ENCODE measurements at regions not wholly inside any gene's neighbourhood (a gene's known extent, or its start where the extent isn't known, plus 50 kb on each side); places are given as distances from the start of the nearest gene placed in this dataset.

DNA sequence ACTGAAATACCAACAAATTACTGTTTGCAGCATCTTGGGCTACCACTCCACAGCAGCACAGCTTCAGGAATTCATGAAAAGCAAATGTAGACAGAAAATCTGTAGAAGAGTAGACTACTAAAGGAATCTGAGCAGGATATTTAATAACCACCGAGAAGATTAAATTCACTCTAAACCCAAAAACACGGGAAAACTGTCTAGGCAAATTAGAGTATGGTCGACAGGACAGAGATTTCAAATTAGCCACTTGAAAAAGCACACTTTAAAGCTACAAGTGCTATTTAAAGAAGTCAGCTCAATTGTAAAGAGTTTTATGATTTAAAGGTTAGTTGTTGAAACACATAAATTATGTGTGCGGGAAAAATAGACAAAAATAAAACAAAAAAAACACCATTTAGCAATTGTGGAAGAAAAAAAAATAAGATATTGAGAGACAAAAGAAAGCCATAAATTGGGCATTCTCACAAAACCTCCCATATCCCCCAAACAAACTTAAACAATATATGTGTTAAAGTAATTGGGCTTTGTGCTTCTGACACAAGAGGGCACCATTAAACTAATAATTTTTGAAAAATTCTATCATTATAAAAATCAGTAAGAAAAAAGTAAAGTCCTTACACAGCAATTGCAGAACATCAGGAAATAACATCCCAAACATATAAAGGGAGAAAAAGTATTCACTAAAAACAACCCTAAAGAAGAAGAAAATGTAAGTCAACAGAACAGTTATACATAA is 880.8 kb downstream of the TECRL start:
- peak; percentile 26; the same call in 1 of the 2 replicates for TF ChIP-seq RAD21 (IDR thresholded peaks at IDR 0.05; ENCODE audit: low read length)
- no peak for TF ChIP-seq JUND (IDR thresholded peaks at IDR 0.05)
- TF ChIP-seq, protein P1, sequence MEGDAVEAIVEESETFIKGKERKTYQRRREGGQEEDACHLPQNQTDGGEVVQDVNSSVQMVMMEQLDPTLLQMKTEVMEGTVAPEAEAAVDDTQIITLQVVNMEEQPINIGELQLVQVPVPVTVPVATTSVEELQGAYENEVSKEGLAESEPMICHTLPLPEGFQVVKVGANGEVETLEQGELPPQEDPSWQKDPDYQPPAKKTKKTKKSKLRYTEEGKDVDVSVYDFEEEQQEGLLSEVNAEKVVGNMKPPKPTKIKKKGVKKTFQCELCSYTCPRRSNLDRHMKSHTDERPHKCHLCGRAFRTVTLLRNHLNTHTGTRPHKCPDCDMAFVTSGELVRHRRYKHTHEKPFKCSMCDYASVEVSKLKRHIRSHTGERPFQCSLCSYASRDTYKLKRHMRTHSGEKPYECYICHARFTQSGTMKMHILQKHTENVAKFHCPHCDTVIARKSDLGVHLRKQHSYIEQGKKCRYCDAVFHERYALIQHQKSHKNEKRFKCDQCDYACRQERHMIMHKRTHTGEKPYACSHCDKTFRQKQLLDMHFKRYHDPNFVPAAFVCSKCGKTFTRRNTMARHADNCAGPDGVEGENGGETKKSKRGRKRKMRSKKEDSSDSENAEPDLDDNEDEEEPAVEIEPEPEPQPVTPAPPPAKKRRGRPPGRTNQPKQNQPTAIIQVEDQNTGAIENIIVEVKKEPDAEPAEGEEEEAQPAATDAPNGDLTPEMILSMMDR (IDR thresholded peaks at IDR 0.05) = peak; percentile 42
- TF ChIP-seq, protein P2, sequence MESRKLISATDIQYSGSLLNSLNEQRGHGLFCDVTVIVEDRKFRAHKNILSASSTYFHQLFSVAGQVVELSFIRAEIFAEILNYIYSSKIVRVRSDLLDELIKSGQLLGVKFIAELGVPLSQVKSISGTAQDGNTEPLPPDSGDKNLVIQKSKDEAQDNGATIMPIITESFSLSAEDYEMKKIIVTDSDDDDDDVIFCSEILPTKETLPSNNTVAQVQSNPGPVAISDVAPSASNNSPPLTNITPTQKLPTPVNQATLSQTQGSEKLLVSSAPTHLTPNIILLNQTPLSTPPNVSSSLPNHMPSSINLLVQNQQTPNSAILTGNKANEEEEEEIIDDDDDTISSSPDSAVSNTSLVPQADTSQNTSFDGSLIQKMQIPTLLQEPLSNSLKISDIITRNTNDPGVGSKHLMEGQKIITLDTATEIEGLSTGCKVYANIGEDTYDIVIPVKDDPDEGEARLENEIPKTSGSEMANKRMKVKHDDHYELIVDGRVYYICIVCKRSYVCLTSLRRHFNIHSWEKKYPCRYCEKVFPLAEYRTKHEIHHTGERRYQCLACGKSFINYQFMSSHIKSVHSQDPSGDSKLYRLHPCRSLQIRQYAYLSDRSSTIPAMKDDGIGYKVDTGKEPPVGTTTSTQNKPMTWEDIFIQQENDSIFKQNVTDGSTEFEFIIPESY (IDR thresholded peaks at IDR 0.05; ENCODE audit: borderline replicate concordance, low read depth) = no peak
- TF ChIP-seq, protein P3, sequence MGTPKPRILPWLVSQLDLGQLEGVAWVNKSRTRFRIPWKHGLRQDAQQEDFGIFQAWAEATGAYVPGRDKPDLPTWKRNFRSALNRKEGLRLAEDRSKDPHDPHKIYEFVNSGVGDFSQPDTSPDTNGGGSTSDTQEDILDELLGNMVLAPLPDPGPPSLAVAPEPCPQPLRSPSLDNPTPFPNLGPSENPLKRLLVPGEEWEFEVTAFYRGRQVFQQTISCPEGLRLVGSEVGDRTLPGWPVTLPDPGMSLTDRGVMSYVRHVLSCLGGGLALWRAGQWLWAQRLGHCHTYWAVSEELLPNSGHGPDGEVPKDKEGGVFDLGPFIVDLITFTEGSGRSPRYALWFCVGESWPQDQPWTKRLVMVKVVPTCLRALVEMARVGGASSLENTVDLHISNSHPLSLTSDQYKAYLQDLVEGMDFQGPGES (IDR thresholded peaks at IDR 0.05; ENCODE audit: low read depth, low read length) = no peak
- no peak for TF ChIP-seq NFIC (IDR thresholded peaks at IDR 0.05; ENCODE audit: borderline replicate concordance)
- no peak for TF ChIP-seq SIN3A (IDR thresholded peaks at IDR 0.05; ENCODE audit: borderline replicate concordance, low read depth, low read length)
- Histone ChIP-seq H3K4me2 (no peak overlapping the region), H3K27me3 (ENCODE audit: insufficient read depth) (no peaks in the 10 kb centered on the region), H3K9me3 (peaks cover 4% of the 10 kb centered on the region; the same call in 1 of the 2 replicates), H4K20me1 (ENCODE audit: insufficient read depth) (no peaks in the 10 kb centered on the region), H2AFZ (ENCODE audit: low read depth) (no peak overlapping the region), H3K79me2 (ENCODE audit: insufficient read depth) (no peaks in the 10 kb centered on the region), H3K27ac (ENCODE audit: low read depth in 2 of 2, low read length in 1 of 2) (no peak overlapping the region), H3K36me3 (replicated peaks in 1 of 2; ENCODE audit: control insufficient read depth in 1 of 2, insufficient read depth in 2 of 2, low read length in 1 of 2) (no peaks in the 10 kb centered on the region), H3K9me2 (no peaks in the 10 kb centered on the region), H3F3A (replicated peaks; ENCODE audit: insufficient read depth) (no peaks in the 10 kb centered on the region), H3K4me3 (ENCODE audit: low read depth in 2 of 2, low read length in 1 of 2) (no peak overlapping the region), H3K4me1 (ENCODE audit: control insufficient read depth in 1 of 2, insufficient read depth in 2 of 2, low read depth in 1 of 2, low read length in 1 of 2) (no peaks in the 10 kb centered on the region), H3K9ac (no peak overlapping the region)
- DNase-seq = no peak
- ChIA-PET POLR2A (no interaction called here), CTCF (no interaction called here)
- WGBS (ENCODE audit: low lambda C conversion rate) = 8% methylated on average over 4 of the region's 4 CpGs

DNA sequence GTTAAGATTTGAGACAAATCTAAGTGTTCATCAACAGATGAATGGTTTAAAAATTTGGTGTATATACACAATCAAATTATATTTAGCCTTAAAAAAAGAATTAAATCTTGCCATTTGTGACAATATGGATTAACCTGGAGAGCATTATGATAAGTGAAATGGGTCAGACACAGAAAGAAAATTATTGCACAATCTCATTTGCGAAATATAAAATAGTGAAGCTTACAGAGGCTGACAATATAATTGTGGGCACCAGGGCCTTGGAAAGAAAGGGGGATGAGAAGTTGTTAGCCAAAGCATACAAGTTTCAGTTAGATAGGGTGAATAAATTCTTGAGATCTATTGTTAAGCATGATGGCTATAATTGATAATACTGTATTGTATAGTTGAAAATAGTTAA is 883.0 kb downstream of the TECRL start:
- no peak overlapping the region for H3K4me2 ChIP-seq
- H3K4me1 ChIP-seq (ENCODE audit: control insufficient read depth in 1 of 2, insufficient read depth in 2 of 2, low read depth in 1 of 2, low read length in 1 of 2) = no peaks in the 10 kb centered on the region
- no peaks in the 10 kb centered on the region for H3K79me2 ChIP-seq (ENCODE audit: insufficient read depth)
- no peaks in the 10 kb centered on the region for H3F3A ChIP-seq (replicated peaks; ENCODE audit: insufficient read depth)
- no peak for DNase-seq
- no peak overlapping the region for H3K4me3 ChIP-seq (ENCODE audit: low read depth in 2 of 2, low read length in 1 of 2)
- no peak overlapping the region for H3K9ac ChIP-seq
- H3K27ac ChIP-seq (ENCODE audit: low read depth in 2 of 2, low read length in 1 of 2) = no peak overlapping the region
- WGBS (ENCODE audit: low lambda C conversion rate) = 35% methylated on average over 1 of the region's 1 CpG
- CTCF ChIA-PET = no interaction called here
- TF ChIP-seq, protein P3 (IDR thresholded peaks at IDR 0.05; ENCODE audit: low read depth, low read length) = no peak
- TF ChIP-seq GATA2 (CRISPR knock-in tag; IDR thresholded peaks at IDR 0.05) (no peak), FOXJ3 (CRISPR knock-in tag; IDR thresholded peaks at IDR 0.05) (no peak), MEF2A (IDR thresholded peaks at IDR 0.05; ENCODE audit: borderline replicate concordance, low read depth) (no peak)
- TF ChIP-seq, protein P4, sequence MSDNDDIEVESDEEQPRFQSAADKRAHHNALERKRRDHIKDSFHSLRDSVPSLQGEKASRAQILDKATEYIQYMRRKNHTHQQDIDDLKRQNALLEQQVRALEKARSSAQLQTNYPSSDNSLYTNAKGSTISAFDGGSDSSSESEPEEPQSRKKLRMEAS (IDR thresholded peaks at IDR 0.05; ENCODE audit: low read depth) = no peak
- no peaks in the 10 kb centered on the region for H3K27me3 ChIP-seq (ENCODE audit: insufficient read depth)
- POLR2A ChIA-PET = no interaction called here
- no peaks in the 10 kb centered on the region for H4K20me1 ChIP-seq (ENCODE audit: insufficient read depth)
- no peaks in the 10 kb centered on the region for H3K9me2 ChIP-seq
- H3K9me3 ChIP-seq = peaks cover 4% of the 10 kb centered on the region; the same call in 1 of the 2 replicates
- no peaks in the 10 kb centered on the region for H3K36me3 ChIP-seq (replicated peaks in 1 of 2; ENCODE audit: control insufficient read depth in 1 of 2, insufficient read depth in 2 of 2, low read length in 1 of 2)
- no peak overlapping the region for H2AFZ ChIP-seq (ENCODE audit: low read depth)
